K562 (cell line): ENCODE measurements at regions not wholly inside any gene's neighbourhood (a gene's known extent, or its start where the extent isn't known, plus 50 kb on each side); places are given as distances from the start of the nearest gene placed in this dataset.
"Not testable (repeated sequence)": the region's sequence is repeated elsewhere in the genome, so short reads cannot be mapped to it uniquely, and the experiment has no call there.

Source experiments
- ATAC-seq: fragments of 200-7000 bp; cut with Tn5 transposase; 3 replicates; pipeline ENCODE4 v1.9.1; 2020; ENCODE audit warnings: moderate library complexity
- BruUV-seq: library from RNA; stranded (reverse); fragments of 400-500 nt; replicated peaks from 2 replicates; lab custom pipeline; 2021; lab: Mats Ljungman, UMichigan
- CTCF ChIA-PET: fragments of 300-600 bp; formaldehyde crosslinking; extraction: SDS; loops from one replicate; lab custom pipeline; 2021; ENCODE audit warnings: low intra/inter-chr PET ratio; lab: Yijun Ruan, JAX
- POLR2A ChIA-PET: fragments of 300-600, 350-650 bp; sonication (Branson Sonifier 250); formaldehyde crosslinking; extraction: SDS; loops from one replicate; lab custom pipeline; 2021; ENCODE audit warnings: antibody characterized with exemption, inconsistent platforms; lab: Yijun Ruan, JAX
- DNase-seq, 4 experiments: peaks; one replicate each; pipeline versions ENCODE4 v3.0.0 to v3.0.0-alpha.2; 2011 to 2018; ENCODE audit warnings: low spot score in 3 of 4, mixed read lengths in 3 of 4; ENCODE audit errors: extremely low read depth in 1 of 4
- FAIRE-seq: peaks from 2 replicates; lab custom pipeline; 2011; peaks lifted over from hg19 to GRCh38; lab: Jason Lieb, UNC
- H2AFZ ChIP-seq: 2 replicates; pipeline ENCODE4 v1.6.0; 2011; ENCODE audit warnings: low read depth, low read length, control low read depth, inconsistent platforms
- H3K27ac ChIP-seq: fragments of 200-600 bp; 3 replicates; pipeline ENCODE4 v1.8.0; 2011; ENCODE audit warnings: low read depth, mild to moderate bottlenecking, control low read depth, inconsistent platforms, low read length, moderate library complexity, mixed read lengths; ENCODE audit errors: extremely low read depth
- H3K27me3 ChIP-seq, 2 experiments: fragments of 300-600 bp in 1 of 2; 2 replicates in 1 of 2; 3 replicates in 1 of 2; pipeline versions ENCODE4 v1.6.0 to v1.8.0; 2011; ENCODE audit warnings: inconsistent platforms in 2 of 2, low read length in 2 of 2, mild to moderate bottlenecking in 1 of 2, mixed read lengths in 1 of 2, moderate library complexity in 1 of 2; ENCODE audit not compliant: control insufficient read depth in 2 of 2, insufficient read depth in 2 of 2
- H3K36me3 ChIP-seq: fragments of 300-600 bp; 3 replicates; pipeline ENCODE4 v1.8.0; 2011; ENCODE audit warnings: mild to moderate bottlenecking, low read length, inconsistent platforms; ENCODE audit not compliant: control insufficient read depth, insufficient read depth
- H3K4me1 ChIP-seq, 2 experiments: fragments of 200-600 bp in 1 of 2; replicated peaks in 1 of 2; 2 replicates in 1 of 2; 3 replicates in 1 of 2; pipeline versions ENCODE4 v1.5.1 to v1.8.0; 2011; ENCODE audit warnings: inconsistent platforms in 2 of 2, low read length in 2 of 2, mild to moderate bottlenecking in 1 of 2, mixed read lengths in 1 of 2, moderate library complexity in 1 of 2; ENCODE audit not compliant: control insufficient read depth in 2 of 2, insufficient read depth in 2 of 2
- H3K4me2 ChIP-seq: 2 replicates; pipeline ENCODE4 v1.6.1; 2011; ENCODE audit warnings: low read length, control low read depth, inconsistent platforms, mixed read lengths; ENCODE audit not compliant: insufficient read depth
- H3K4me3 ChIP-seq: fragments of 200-600 bp; sonication (generic), shearing (Covaris generic); 2 replicates; pipeline ENCODE4 v1.5.1; 2016; ENCODE audit warnings: control low read depth, inconsistent platforms
- H3K79me2 ChIP-seq: fragments of 200-600 bp; 3 replicates; pipeline ENCODE4 v1.8.0; 2011; ENCODE audit warnings: low read length, inconsistent platforms; ENCODE audit not compliant: control insufficient read depth, insufficient read depth
- H3K9ac ChIP-seq, 2 experiments: 2 replicates each; pipeline versions ENCODE4 v1.6.0 to v1.6.1; 2011; ENCODE audit warnings: low read depth in 2 of 2, low read length in 2 of 2, control low read depth in 1 of 2, inconsistent platforms in 1 of 2, mild to moderate bottlenecking in 1 of 2, mixed read lengths in 1 of 2; ENCODE audit not compliant: insufficient read depth in 1 of 2
- H3K9me1 ChIP-seq: one replicate; pipeline ENCODE4 v1.6.0; 2011; ENCODE audit warnings: inconsistent platforms, mild to moderate bottlenecking, low read length, moderate library complexity; ENCODE audit not compliant: control insufficient read depth, insufficient read depth
- H3K9me3 ChIP-seq: replicated peaks from 2 replicates; pipeline ENCODE4 v1.5.1; 2011; ENCODE audit warnings: low read depth, low read length, inconsistent platforms; ENCODE audit not compliant: control insufficient read depth, insufficient read depth
- H4K20me1 ChIP-seq: replicated peaks from 2 replicates; pipeline ENCODE4 v1.6.1; 2011; ENCODE audit warnings: low read length, inconsistent platforms, mixed read lengths; ENCODE audit not compliant: control insufficient read depth, insufficient read depth
- ETV6 ChIP-seq, 3 experiments: fragments of 150-350 bp in 1 of 3; sonication (generic) in 1 of 3; formaldehyde crosslinking in 1 of 3; IDR thresholded peaks; 2 replicates each; pipeline versions ENCODE4 v1.6.1 to v1.8.0; 2014 to 2022; ENCODE audit warnings: borderline replicate concordance in 2 of 3, low read depth in 2 of 3, antibody characterized with exemption in 1 of 3, low read length in 1 of 3, mild to moderate bottlenecking in 1 of 3, missing genetic modification reagents in 1 of 3
- SP2 ChIP-seq: IDR thresholded peaks from 2 replicates; pipeline ENCODE4 v1.6.1; 2011; ENCODE audit warnings: mild to moderate bottlenecking, low read depth, low read length, moderate library complexity; ENCODE audit not compliant: poor library complexity, severe bottlenecking; ENCODE audit errors: extremely low read depth
- TAF1 ChIP-seq: IDR thresholded peaks from 2 replicates; pipeline ENCODE4 v1.6.1; 2011; ENCODE audit warnings: mild to moderate bottlenecking, low read length, moderate library complexity; ENCODE audit not compliant: insufficient read depth, control insufficient read depth, severe bottlenecking; ENCODE audit errors: extremely low read depth
- ZNF780A ChIP-seq: fragments of 250-450 bp; sonication (Bioruptor Pico); IDR thresholded peaks from 2 replicates; pipeline ENCODE4 v1.5.0; 2021; ENCODE audit warnings: mild to moderate bottlenecking
- WGBS: fragments of 100-300 bp; shearing (Covaris generic); methylation state at CpG from one replicate; pipeline ENCODE4 v1.1.6; 2016; ENCODE audit warnings: low coverage, mixed read lengths; ENCODE audit not compliant: insufficient coverage; ENCODE audit errors: missing lambda C conversion rate; 5-methylcytosine and 5-hydroxymethylcytosine counted together
- in situ Hi-C: fragments of 300-500 bp; cut with MboI; formaldehyde crosslinking; loops from 4 replicates; pipeline ENCODE4 v1.15.0; 2018; ENCODE audit warnings: inconsistent platforms, mixed read lengths
- intact Hi-C: fragments of 100-400 bp; cut with micrococcal nuclease; formaldehyde crosslinking; loops from 2 replicates; pipeline ENCODE4 v1.14.2; 2022

GRCh38 chr4:180356766-180357165, 1886.4 kb upstream of the TENM3 start:
- FAIRE-seq (no peak), DNase-seq (no peak), ATAC-seq (no peak)
- H3K27me3 ChIP-seq: no peaks in the 10 kb centered on the region
- no peak overlapping the region for H3K4me2 ChIP-seq
- H3K9me1 ChIP-seq: no peaks in the 10 kb centered on the region
- no peaks in the 10 kb centered on the region for H3K9me3 ChIP-seq
- no peak overlapping the region for H3K9ac ChIP-seq
- no peaks in the 10 kb centered on the region for H3K79me2 ChIP-seq
- no peak for TF ChIP-seq ETV6 (IDR thresholded peaks at IDR 0.05; ENCODE audit: borderline replicate concordance in 1 of 2, low read depth in 2 of 2, low read length in 1 of 2)
- TF ChIP-seq ETV6 (CRISPR knock-in tag; IDR thresholded peaks at IDR 0.05; ENCODE audit: borderline replicate concordance): no peak
- no peak for TF ChIP-seq SP2
- TF ChIP-seq ZNF780A: no peak
- no peak for TF ChIP-seq TAF1
- H3K4me1 ChIP-seq: no peaks in the 10 kb centered on the region
- in situ Hi-C loops: no loop called here
- H3K27ac ChIP-seq: no peak overlapping the region
- intact Hi-C loops: no loop called here
- H4K20me1 ChIP-seq: no peaks in the 10 kb centered on the region
- no peaks in the 10 kb centered on the region for H3K36me3 ChIP-seq
- BruUV-seq: no TSS peak
- ChIA-PET POLR2A (no interaction called here), CTCF (no interaction called here)
- H2AFZ ChIP-seq: no peak overlapping the region
- H3K4me3 ChIP-seq: no peak overlapping the region

GRCh38 chr4:180360113-180360512, 1883.1 kb upstream of the TENM3 start:
- H3K4me1 ChIP-seq, H3K27me3 ChIP-seq, ATAC-seq, H3K9me1 ChIP-seq, in situ Hi-C loops, H3K27ac ChIP-seq, DNase-seq, FAIRE-seq, H4K20me1 ChIP-seq, CTCF ChIA-PET, H2AFZ ChIP-seq, BruUV-seq, H3K4me2 ChIP-seq, H3K4me3 ChIP-seq, H3K9ac ChIP-seq, POLR2A ChIA-PET, H3K36me3 ChIP-seq, H3K9me3 ChIP-seq, intact Hi-C loops, H3K79me2 ChIP-seq: not testable (repeated sequence)
- 2% methylated on average over 4 of the region's 4 CpGs for WGBS
